Hepatocyte (in vitro differentiated cells): ENCODE measurements at regions not wholly inside any gene's neighbourhood (a gene's known extent, or its start where the extent isn't known, plus 50 kb on each side); places are given as distances from the start of the nearest gene placed in this dataset.

Experiments used
- CTCF ChIP-seq: fragments of 200-600 bp; sonication (generic); IDR thresholded peaks from 2 replicates; pipeline ENCODE4 v1.5.1; 2016; ENCODE audit warnings: antibody characterized with exemption, mild to moderate bottlenecking; ENCODE audit not compliant: poor library complexity
- EZH2 ChIP-seq: fragments of 200-600 bp; sonication (generic); IDR thresholded peaks from 2 replicates; pipeline ENCODE4 v1.6.1; 2016; ENCODE audit warnings: antibody characterized with exemption, mild to moderate bottlenecking, borderline replicate concordance
- EZH2phosphoT487 ChIP-seq: fragments of 200-600 bp; sonication (generic); IDR thresholded peaks from one replicate; pipeline ENCODE4 v1.6.1; 2018; ENCODE audit warnings: antibody characterized with exemption, mild to moderate bottlenecking, low read depth, moderate library complexity; ENCODE audit not compliant: unreplicated experiment, severe bottlenecking

- TF ChIP-seq CTCF (no peak), EZH2phosphoT487 (no peak), EZH2 (no peak)
These were observed 55.9 kb upstream of the PAX7 start for GRCh38 chr1:18574754-18575153.
